ENCODE measurements at regions not wholly inside any gene's neighbourhood (a gene's known extent, or its start where the extent isn't known, plus 50 kb on each side); places are given as distances from the start of the nearest gene placed in this dataset.

DNA sequence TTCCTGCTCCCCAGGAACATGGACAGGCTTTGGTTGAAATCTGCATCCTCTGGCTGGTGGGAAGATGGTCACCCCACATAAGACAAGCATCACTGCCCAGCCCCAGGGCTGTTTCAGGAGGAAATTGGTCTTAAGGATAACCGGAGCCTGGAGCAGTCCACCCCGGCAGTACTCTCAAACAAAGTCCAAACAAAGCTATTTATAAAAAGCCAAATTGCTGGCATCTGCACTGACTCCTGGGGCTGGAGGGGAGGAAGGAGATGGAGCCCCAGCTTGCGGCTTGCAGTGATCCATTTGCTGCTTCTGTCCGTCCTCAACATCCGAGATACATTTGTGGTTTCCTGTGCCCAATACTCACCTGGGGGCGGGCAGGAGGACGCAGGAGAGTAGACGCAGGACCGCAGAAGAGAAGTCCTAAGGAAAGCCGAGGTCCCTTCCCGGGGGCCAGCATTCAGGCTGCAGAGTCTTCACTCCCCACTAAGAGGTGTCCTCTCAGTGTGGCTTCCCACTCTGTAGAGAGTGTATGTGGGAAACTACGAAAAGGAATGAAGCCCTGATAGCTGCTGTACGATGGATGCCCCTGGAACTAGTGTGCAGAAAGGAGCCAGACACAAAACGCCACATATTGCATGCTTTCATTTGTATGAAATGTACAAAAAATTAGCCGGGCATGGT lies 107.3 kb upstream of the FGF3 start:
- TF ChIP-seq GATA3 (IDR thresholded peaks at IDR 0.05; ENCODE audit: low read depth, low read length), result no peak
- TF ChIP-seq GATA2 (IDR thresholded peaks at IDR 0.05; ENCODE audit: low read depth, low read length), result no peak
